ENCODE measurements at regions not wholly inside any gene's neighbourhood (a gene's known extent, or its start where the extent isn't known, plus 50 kb on each side); places are given as distances from the start of the nearest gene placed in this dataset.
"Not testable (repeated sequence)": the region's sequence is repeated elsewhere in the genome, so short reads cannot be mapped to it uniquely, and the experiment has no call there.

- DNase-seq: no peak
Measured at GRCh38 chr2:198909525-198910267, 548.0 kb downstream of the SATB2 start.

- DNase-seq: no peak
Measured at GRCh38 chr2:198905881-198906612, 551.7 kb downstream of the SATB2 start.

- DNase-seq: no peak
Measured at GRCh38 chr2:198901894-198902293, 555.8 kb downstream of the SATB2 start.

GRCh38 chr2:198900141-198900540 lies 557.6 kb downstream of the SATB2 start:
- DNase-seq: no peak

GRCh38 chr2:198890490-198890889 lies 567.2 kb downstream of the SATB2 start:
- DNase-seq: no peak

GRCh38 chr2:198883604-198884003 lies 574.1 kb downstream of the SATB2 start:
- DNase-seq: no peak

GRCh38 chr2:198880986-198881385 lies 576.8 kb downstream of the SATB2 start:
- no peak for DNase-seq

GRCh38 chr2:198880421-198880820 lies 577.3 kb downstream of the SATB2 start:
- DNase-seq: no peak

GRCh38 chr2:198874472-198874858 lies 583.3 kb downstream of the SATB2 start:
- no peak for DNase-seq

- DNase-seq: no peak
Measured at GRCh38 chr2:198873503-198874471, 584.0 kb downstream of the SATB2 start.

- DNase-seq: no peak
Measured at GRCh38 chr2:198863655-198864054, 594.1 kb downstream of the SATB2 start.

GRCh38 chr2:198861080-198861479 lies 596.7 kb downstream of the SATB2 start:
- DNase-seq: no peak

GRCh38 chr2:198857246-198857645 lies 600.5 kb downstream of the SATB2 start:
- no peak for DNase-seq

GRCh38 chr2:198855746-198856145 lies 602.0 kb downstream of the SATB2 start:
- DNase-seq: not testable (repeated sequence)

GRCh38 chr2:198852248-198852647 lies 605.5 kb downstream of the SATB2 start:
- no peak for DNase-seq

- no peak for DNase-seq
Measured at GRCh38 chr2:198825534-198825933, 632.2 kb downstream of the SATB2 start.

- no peak for DNase-seq
Measured at GRCh38 chr2:198817536-198817935, 640.2 kb downstream of the SATB2 start.

- no peak for DNase-seq
Measured at GRCh38 chr2:198815626-198816025, 642.1 kb downstream of the SATB2 start.

GRCh38 chr2:198811198-198811597 lies 646.5 kb downstream of the SATB2 start:
- DNase-seq: peak; percentile 5

GRCh38 chr2:198809976-198810375 lies 647.8 kb downstream of the SATB2 start:
- DNase-seq: no peak

- no peak for DNase-seq
Measured at GRCh38 chr2:198807131-198807530, 650.6 kb downstream of the SATB2 start.

GRCh38 chr2:198795419-198795818 lies 662.3 kb downstream of the SATB2 start:
- DNase-seq: no peak

- no peak for DNase-seq
Measured at GRCh38 chr2:198791623-198792022, 666.1 kb downstream of the SATB2 start.

All from retina (tissue), 1 donor.